GM21390 (cell line): ENCODE measurements at regions not wholly inside any gene's neighbourhood (a gene's known extent, or its start where the extent isn't known, plus 50 kb on each side); places are given as distances from the start of the nearest gene placed in this dataset.
"Not testable (repeated sequence)": the region's sequence is repeated elsewhere in the genome, so short reads cannot be mapped to it uniquely, and the experiment has no call there.

Experiments used
- ATAC-seq: cut with Tn5 transposase; IDR thresholded peaks from one replicate; pipeline ENCODE4 v1.9.1; 2021; ENCODE audit not compliant: unreplicated experiment

GRCh38 chr20:29296256-29297230, 1960.9 kb upstream of the DEFB115 start:
- ATAC-seq, result no peak

GRCh38 chr20:29297411-29298270, 1959.8 kb upstream of the DEFB115 start:
- no peak for ATAC-seq

GRCh38 chr20:29298271-29298590, 1959.2 kb upstream of the DEFB115 start:
- no peak for ATAC-seq

- no peak for ATAC-seq
Observed at GRCh38 chr20:29298759-29299613, 1958.5 kb upstream of the DEFB115 start.

GRCh38 chr20:29299811-29300578, 1957.5 kb upstream of the DEFB115 start:
- ATAC-seq, result no peak

- ATAC-seq, result no peak
Observed at GRCh38 chr20:29300579-29301551, 1956.6 kb upstream of the DEFB115 start.

- no peak for ATAC-seq
Observed at GRCh38 chr20:29301624-29302259, 1955.7 kb upstream of the DEFB115 start.

GRCh38 chr20:29302979-29303644, 1954.4 kb upstream of the DEFB115 start:
- ATAC-seq, result no peak

GRCh38 chr20:29306390-29307072, 1950.9 kb upstream of the DEFB115 start:
- no peak for ATAC-seq

GRCh38 chr20:29307484-29307883, 1950.0 kb upstream of the DEFB115 start:
- not testable (repeated sequence) for ATAC-seq

GRCh38 chr20:29308956-29309355, 1948.5 kb upstream of the DEFB115 start:
- not testable (repeated sequence) for ATAC-seq

- ATAC-seq, result not testable (repeated sequence)
Observed at GRCh38 chr20:29309481-29309880, 1948.0 kb upstream of the DEFB115 start.

GRCh38 chr20:29311046-29311445, 1946.4 kb upstream of the DEFB115 start:
- ATAC-seq, result not testable (repeated sequence)

GRCh38 chr20:29312679-29313078, 1944.8 kb upstream of the DEFB115 start:
- not testable (repeated sequence) for ATAC-seq

GRCh38 chr20:29313481-29313880, 1944.0 kb upstream of the DEFB115 start:
- no peak for ATAC-seq

- no peak for ATAC-seq
Observed at GRCh38 chr20:29314294-29314693, 1943.2 kb upstream of the DEFB115 start.

GRCh38 chr20:29318871-29319461, 1938.5 kb upstream of the DEFB115 start:
- no peak for ATAC-seq
